HG02623 (cell line): ENCODE measurements at regions not wholly inside any gene's neighbourhood (a gene's known extent, or its start where the extent isn't known, plus 50 kb on each side); places are given as distances from the start of the nearest gene placed in this dataset.

ENCODE experiments used
- ATAC-seq: cut with Tn5 transposase; IDR thresholded peaks from one replicate; pipeline ENCODE4 v1.9.1; 2021; ENCODE audit warnings: moderate library complexity; ENCODE audit not compliant: unreplicated experiment

DNA sequence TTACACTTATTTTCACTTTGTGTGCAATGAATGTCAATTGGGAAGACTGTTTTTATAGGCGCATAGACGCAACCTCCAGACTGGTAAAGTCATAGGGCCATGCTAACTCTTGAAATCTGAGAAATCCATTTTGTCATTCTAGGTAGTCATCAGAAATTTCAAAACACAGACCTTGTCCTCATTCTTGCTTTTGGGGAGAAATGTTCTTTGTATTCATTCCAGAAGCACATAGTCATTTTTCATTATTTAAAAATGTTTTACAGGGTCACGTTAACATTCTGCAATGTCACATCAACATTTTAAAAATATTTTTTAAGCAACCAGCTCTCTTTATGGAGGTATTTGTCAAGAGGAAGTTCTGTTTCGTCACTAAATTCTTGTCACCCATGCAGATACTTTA is 898.4 kb downstream of the PDCD6IP start:
- no peak for ATAC-seq

- ATAC-seq, result no peak
These were observed 904.6 kb downstream of the PDCD6IP start for GRCh38 chr3:34703053-34703452.

- ATAC-seq, result no peak
These were observed 914.3 kb upstream of the ARPP21 start for GRCh38 chr3:34724916-34725499.

GRCh38 chr3:34725774-34726173 is 913.6 kb upstream of the ARPP21 start:
- no peak for ATAC-seq

DNA sequence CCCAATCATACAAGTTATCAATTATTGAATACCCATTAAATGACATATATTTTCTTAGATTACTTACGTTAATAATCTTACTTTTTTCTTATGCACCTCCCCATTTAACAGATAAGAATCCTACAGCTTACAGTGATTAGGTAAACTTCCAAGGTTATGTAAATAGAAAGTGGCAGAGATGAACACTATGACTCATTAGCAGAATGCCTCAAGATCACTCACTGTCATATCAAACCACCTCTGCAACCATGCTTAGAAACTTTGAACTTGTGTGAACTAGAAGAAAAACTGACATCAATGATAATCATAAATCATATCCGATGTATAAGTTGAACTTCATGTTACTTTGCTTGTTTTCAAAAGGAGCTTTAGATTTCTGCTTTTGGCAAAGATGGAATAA is 911.6 kb upstream of the ARPP21 start:
- ATAC-seq, result no peak

DNA sequence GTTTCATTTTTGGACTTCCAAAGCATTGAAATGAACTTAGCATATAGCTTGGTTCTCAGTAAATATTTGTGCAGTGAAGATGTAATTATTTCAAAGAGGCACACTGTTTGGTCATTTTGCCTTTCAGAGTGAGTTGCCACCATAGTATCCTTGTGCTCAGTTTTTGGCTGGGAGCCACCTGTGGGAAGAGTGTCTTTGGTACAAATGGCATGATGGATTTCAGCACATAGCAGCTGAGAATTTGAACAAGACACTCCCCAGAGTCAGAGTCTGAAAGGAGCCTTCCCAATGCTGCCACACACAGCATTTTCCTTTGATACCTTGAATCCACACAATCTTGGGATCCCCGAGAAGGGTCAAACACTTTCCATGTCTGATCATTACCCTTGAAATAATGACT is 897.2 kb upstream of the ARPP21 start:
- no peak for ATAC-seq

DNA sequence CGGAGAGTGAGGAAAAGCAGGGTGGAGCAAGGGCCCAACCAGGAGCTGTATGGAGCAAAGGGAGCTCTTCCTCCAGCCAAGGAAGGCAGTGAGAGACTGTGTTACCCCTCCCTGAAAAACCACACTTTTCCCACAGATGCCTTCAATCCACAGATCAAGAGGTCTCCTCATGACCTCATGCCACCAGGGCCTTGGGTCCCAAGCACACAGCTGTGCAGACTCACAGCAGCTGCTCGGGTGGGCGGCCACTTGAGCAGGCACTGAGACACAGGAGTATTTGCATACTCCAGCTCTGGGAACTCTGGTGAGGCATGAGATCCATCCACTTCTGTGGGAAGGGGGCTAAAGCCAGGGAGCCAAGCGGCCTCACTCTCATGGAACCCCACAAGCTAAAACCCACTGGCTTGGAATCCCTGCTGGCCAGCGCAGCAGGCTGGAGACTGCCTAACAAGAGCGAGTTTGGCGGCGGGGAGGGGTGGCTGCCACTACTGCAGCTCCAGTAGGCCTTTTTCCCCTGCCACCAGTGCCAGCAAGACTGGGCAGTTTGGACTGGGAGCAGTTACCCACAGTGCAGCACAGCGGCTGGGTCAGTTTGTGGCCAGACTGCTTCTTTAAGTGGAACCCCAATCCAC is 880.6 kb upstream of the ARPP21 start:
- ATAC-seq, result no peak

DNA sequence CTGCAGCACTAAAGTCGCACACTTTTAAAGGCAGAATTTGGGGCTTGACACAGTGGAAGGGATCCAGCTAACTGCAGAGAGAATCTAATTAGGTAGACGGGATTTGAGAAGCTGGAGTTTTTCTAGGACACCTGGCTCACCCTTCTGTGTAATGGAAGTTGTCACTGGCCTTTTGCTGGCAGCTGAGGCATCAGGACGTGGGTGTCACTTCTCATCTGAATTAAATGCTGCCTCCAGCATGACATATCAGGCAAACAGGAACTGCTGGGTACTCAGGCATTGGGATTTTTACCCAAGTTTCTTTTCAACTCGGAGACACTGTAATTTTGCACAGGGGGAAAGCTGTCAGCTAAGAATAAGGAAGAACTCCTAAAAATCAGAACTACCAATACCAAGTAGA is 861.9 kb upstream of the ARPP21 start:
- ATAC-seq, result no peak

GRCh38 chr3:34779092-34779491 is 860.2 kb upstream of the ARPP21 start:
- no peak for ATAC-seq

DNA sequence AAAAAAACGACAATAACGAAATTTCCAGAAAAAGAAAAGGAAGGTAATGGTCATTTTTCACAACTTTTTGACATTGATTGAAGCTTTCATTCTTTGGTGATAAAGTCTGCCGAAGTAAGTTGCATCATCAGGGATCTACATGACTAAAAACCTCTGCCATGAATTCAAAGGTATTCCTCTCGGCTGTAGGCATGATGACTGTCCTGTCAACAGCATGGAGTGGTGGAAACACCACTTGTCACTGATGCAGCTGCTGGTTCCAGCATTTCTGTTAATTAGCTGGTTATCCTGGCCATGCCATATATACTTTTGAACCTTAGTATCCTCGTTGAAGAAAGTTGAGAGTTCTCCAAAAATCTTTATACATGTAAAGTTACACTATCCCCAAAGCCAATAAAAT is 859.0 kb upstream of the ARPP21 start:
- ATAC-seq, result no peak

- no peak for ATAC-seq
These were observed 858.4 kb upstream of the ARPP21 start for GRCh38 chr3:34780973-34781372.

- no peak for ATAC-seq
These were observed 856.5 kb upstream of the ARPP21 start for GRCh38 chr3:34782871-34783270.

- ATAC-seq, result no peak
These were observed 855.4 kb upstream of the ARPP21 start for GRCh38 chr3:34783876-34784275.

- no peak for ATAC-seq
These were observed 846.3 kb upstream of the ARPP21 start for GRCh38 chr3:34793057-34793456.

DNA sequence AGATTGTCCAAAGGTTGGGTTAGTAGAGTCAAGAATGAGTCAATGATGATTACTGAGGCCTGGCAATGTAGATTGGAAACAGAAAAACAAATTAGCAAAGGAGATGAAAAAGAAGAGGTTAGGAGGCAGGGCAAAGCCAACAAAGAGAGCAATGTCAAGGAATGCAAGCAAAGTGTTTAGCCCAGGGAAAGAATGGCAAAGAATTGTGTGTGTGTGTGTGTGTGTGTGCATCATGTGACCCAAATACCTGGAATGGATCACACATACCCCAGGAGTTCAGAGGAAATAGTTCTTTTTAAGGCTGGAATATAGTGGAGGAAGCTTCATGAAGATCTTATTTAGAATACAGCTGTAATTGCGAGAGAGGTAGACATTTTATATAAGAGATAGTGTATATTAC is 831.7 kb upstream of the ARPP21 start:
- no peak for ATAC-seq

GRCh38 chr3:34808287-34808686 is 831.0 kb upstream of the ARPP21 start:
- no peak for ATAC-seq

GRCh38 chr3:34828847-34829246 is 810.5 kb upstream of the ARPP21 start:
- ATAC-seq, result no peak

GRCh38 chr3:34832865-34833508 is 806.3 kb upstream of the ARPP21 start:
- no peak for ATAC-seq

- ATAC-seq, result no peak
These were observed 801.2 kb upstream of the ARPP21 start for GRCh38 chr3:34837848-34838741.

- no peak for ATAC-seq
These were observed 796.4 kb upstream of the ARPP21 start for GRCh38 chr3:34842706-34843480.

- no peak for ATAC-seq
These were observed 795.1 kb upstream of the ARPP21 start for GRCh38 chr3:34844323-34844620.
